HepG2 (cell line): ENCODE measurements at regions not wholly inside any gene's neighbourhood (a gene's known extent, or its start where the extent isn't known, plus 50 kb on each side); places are given as distances from the start of the nearest gene placed in this dataset.

Experiments used
- ATAC-seq: fragments of 200-7000 bp; cut with Tn5 transposase; 3 replicates; pipeline ENCODE4 v1.9.1; 2020; ENCODE audit warnings: mild to moderate bottlenecking, moderate library complexity
- BruUV-seq: library from RNA; stranded (reverse); fragments of 400-500 nt; replicated peaks from 2 replicates; lab custom pipeline; 2021; lab: Mats Ljungman, UMichigan
- CTCF ChIA-PET: fragments of 300-600 bp; formaldehyde crosslinking; extraction: SDS; loops from one replicate; lab custom pipeline; 2021; ENCODE audit warnings: low total read pairs, inconsistent platforms, low intra/inter-chr PET ratio; lab: Yijun Ruan, JAX
- POLR2A ChIA-PET: fragments of 350-600 bp; sonication (Branson Sonifier 250); formaldehyde crosslinking; loops from one replicate; lab custom pipeline; 2020; ENCODE audit warnings: antibody characterized with exemption, inconsistent platforms; lab: Yijun Ruan, JAX
- DNase-seq: peaks from one replicate; pipeline ENCODE4 v3.0.0-alpha.2; 2015; ENCODE audit warnings: low spot score
- FAIRE-seq: peaks from 3 replicates; lab custom pipeline; 2011; peaks lifted over from hg19 to GRCh38; lab: Jason Lieb, UNC
- H2AFZ ChIP-seq: one replicate; pipeline ENCODE4 v1.6.1; 2011; ENCODE audit warnings: low read length, inconsistent platforms
- H3K27ac ChIP-seq: fragments of 300-600 bp; 3 replicates; pipeline ENCODE4 v1.8.0; 2011; ENCODE audit warnings: mixed run types, mild to moderate bottlenecking, mixed read lengths, low read length, inconsistent platforms; ENCODE audit not compliant: insufficient read depth; ENCODE audit errors: extremely low read length
- H3K27me3 ChIP-seq, 2 experiments: fragments of 200-600 bp in 1 of 2; 2 replicates in 1 of 2; 3 replicates in 1 of 2; pipeline versions ENCODE4 v1.6.0 to v1.8.0; 2011; ENCODE audit warnings: low read length in 2 of 2, mild to moderate bottlenecking in 2 of 2, moderate library complexity in 2 of 2, inconsistent platforms in 1 of 2; ENCODE audit not compliant: insufficient read depth in 2 of 2, control insufficient read depth in 1 of 2
- H3K36me3 ChIP-seq, 2 experiments: fragments of 200-600 bp in 1 of 2; replicated peaks in 1 of 2; 2 replicates in 1 of 2; 3 replicates in 1 of 2; pipeline versions ENCODE4 v1.5.1 to v1.8.0; 2011; ENCODE audit warnings: low read length in 2 of 2, inconsistent platforms in 1 of 2; ENCODE audit not compliant: insufficient read depth in 2 of 2, control insufficient read depth in 1 of 2
- H3K4me1 ChIP-seq: 2 replicates; pipeline ENCODE4 v1.5.1; 2012; ENCODE audit warnings: low read length, inconsistent platforms; ENCODE audit not compliant: insufficient read depth
- H3K4me2 ChIP-seq: 2 replicates; pipeline ENCODE4 v1.6.0; 2011; ENCODE audit warnings: low read depth, low read length, inconsistent platforms
- H3K4me3 ChIP-seq, 3 experiments: fragments of 200-600 bp in 1 of 3; sonication (generic), shearing (Covaris generic) in 1 of 3; replicated peaks in 1 of 3; 2 replicates each; pipeline ENCODE4 v1.5.1; 2011 to 2016; ENCODE audit warnings: low read length in 3 of 3, inconsistent platforms in 2 of 3, low read depth in 2 of 3, mild to moderate bottlenecking in 2 of 3, control low read depth in 1 of 3, mixed read lengths in 1 of 3; ENCODE audit not compliant: insufficient read depth in 1 of 3
- H3K79me2 ChIP-seq: one replicate; pipeline ENCODE4 v1.6.1; 2011; ENCODE audit warnings: low read length, inconsistent platforms; ENCODE audit not compliant: insufficient read depth
- H3K9ac ChIP-seq: 2 replicates; pipeline ENCODE4 v1.6.0; 2011; ENCODE audit warnings: mild to moderate bottlenecking, low read depth, low read length, inconsistent platforms; ENCODE audit not compliant: insufficient read depth
- H3K9me3 ChIP-seq: 2 replicates; pipeline ENCODE4 v1.5.1; 2012; ENCODE audit warnings: mild to moderate bottlenecking, low read length
- H4K20me1 ChIP-seq: 2 replicates; pipeline ENCODE4 v1.6.0; 2011; ENCODE audit warnings: inconsistent platforms, mild to moderate bottlenecking, low read length, moderate library complexity; ENCODE audit not compliant: insufficient read depth
- DPF2 ChIP-seq: sonication (generic); formaldehyde crosslinking; IDR thresholded peaks from 2 replicates; pipeline ENCODE4 v1.4.0; 2020; ENCODE audit warnings: mild to moderate bottlenecking, low read depth, missing genetic modification reagents, borderline replicate concordance
- MAFF ChIP-seq: IDR thresholded peaks from 2 replicates; pipeline ENCODE4 v1.6.1; 2011; ENCODE audit warnings: low read depth, low read length, improper control_type of control experiment
- MAFK ChIP-seq, 2 experiments: IDR thresholded peaks in 1 of 2; conservative IDR thresholded peaks in 1 of 2; 2 replicates each; pipeline ENCODE4 v1.6.1; 2011; ENCODE audit warnings: improper control_type of control experiment in 2 of 2, low read length in 2 of 2
- MBD4 ChIP-seq: IDR thresholded peaks from 2 replicates; pipeline ENCODE4 v1.6.1; 2012; ENCODE audit warnings: low read length, inconsistent platforms, borderline replicate concordance
- RBFOX2 ChIP-seq: fragments of 200-400 bp; formaldehyde crosslinking; IDR thresholded peaks from 2 replicates; pipeline ENCODE4 v1.6.1; 2017; ENCODE audit warnings: low read depth, mild to moderate bottlenecking, low read length
- ZNF431 ChIP-seq: sonication (generic); formaldehyde crosslinking; IDR thresholded peaks from 2 replicates; pipeline ENCODE4 v1.9.0; 2022; ENCODE audit warnings: missing genetic modification reagents, low read depth, mild to moderate bottlenecking, borderline replicate concordance
- ZNF850 ChIP-seq: sonication (generic); formaldehyde crosslinking; conservative IDR thresholded peaks from 2 replicates; pipeline ENCODE4 v1.9.0; 2021; ENCODE audit warnings: mild to moderate bottlenecking, missing genetic modification reagents
- ZNF879 ChIP-seq: sonication (generic); formaldehyde crosslinking; IDR thresholded peaks from 2 replicates; pipeline ENCODE4 v1.8.1; 2023; ENCODE audit warnings: missing genetic modification reagents
- WGBS: methylation state at CpG from one replicate; pipeline ENCODE4 v1.1.6; 2017; ENCODE audit warnings: low lambda C conversion rate; 5-methylcytosine and 5-hydroxymethylcytosine counted together
- in situ Hi-C: cut with HindIII; loops from 2 replicates; pipeline ENCODE4 v1.10.0; 2017; ENCODE audit warnings: low pct_unique_long_range_greater_than_20kb; ENCODE audit not compliant: extremely low pct_ligation_motif_present
- intact Hi-C: fragments of 100-400 bp; cut with micrococcal nuclease; formaldehyde crosslinking; loops from one replicate; pipeline ENCODE4 v1.10.0; 2022; ENCODE audit not compliant: unreplicated experiment
- TF ChIP-seq, protein P1 (sequence below): sonication (generic); formaldehyde crosslinking; conservative IDR thresholded peaks from 2 replicates; pipeline ENCODE4 v1.4.0; 2020; ENCODE audit warnings: missing genetic modification reagents

DNA sequence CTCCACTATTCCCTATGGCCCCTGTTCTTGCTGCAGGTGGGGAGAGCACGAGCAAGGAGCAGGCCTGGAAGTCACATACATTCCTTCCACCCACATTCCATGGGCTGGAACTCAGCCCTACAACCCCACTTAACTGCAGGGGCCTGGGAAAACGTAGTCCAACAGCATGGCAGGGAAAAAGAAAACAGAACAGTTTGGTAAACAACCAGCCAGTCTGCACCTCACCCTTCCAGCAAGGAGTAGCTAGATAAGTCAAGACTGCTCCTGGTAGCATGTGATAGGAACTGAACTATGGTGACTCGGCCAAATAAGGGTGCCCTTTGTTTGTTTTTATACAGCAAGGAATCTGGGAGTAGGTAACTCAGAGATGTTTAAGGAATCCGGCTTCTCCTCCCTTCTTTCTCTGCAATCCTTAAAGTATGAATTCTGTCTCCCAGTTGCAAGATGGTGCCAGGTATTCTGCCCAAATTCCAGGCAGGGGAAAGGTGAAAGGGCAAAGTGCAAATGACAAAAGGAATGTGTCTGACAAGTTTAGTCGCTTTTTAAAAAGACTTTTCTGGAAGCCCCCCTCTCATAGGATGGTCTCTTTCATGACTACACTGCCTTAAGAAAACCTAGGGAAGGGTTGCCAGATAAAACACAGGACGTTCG is 311.7 kb upstream of the NEBL start (continued):
- no peak for TF ChIP-seq ZNF879 (CRISPR knock-in tag)
- TF ChIP-seq, protein P1, sequence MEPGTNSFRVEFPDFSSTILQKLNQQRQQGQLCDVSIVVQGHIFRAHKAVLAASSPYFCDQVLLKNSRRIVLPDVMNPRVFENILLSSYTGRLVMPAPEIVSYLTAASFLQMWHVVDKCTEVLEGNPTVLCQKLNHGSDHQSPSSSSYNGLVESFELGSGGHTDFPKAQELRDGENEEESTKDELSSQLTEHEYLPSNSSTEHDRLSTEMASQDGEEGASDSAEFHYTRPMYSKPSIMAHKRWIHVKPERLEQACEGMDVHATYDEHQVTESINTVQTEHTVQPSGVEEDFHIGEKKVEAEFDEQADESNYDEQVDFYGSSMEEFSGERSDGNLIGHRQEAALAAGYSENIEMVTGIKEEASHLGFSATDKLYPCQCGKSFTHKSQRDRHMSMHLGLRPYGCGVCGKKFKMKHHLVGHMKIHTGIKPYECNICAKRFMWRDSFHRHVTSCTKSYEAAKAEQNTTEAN (CRISPR knock-in tag) = no peak
- TF ChIP-seq ZNF431 (CRISPR knock-in tag) = no peak
- TF ChIP-seq ZNF850 (CRISPR knock-in tag) = no peak

DNA sequence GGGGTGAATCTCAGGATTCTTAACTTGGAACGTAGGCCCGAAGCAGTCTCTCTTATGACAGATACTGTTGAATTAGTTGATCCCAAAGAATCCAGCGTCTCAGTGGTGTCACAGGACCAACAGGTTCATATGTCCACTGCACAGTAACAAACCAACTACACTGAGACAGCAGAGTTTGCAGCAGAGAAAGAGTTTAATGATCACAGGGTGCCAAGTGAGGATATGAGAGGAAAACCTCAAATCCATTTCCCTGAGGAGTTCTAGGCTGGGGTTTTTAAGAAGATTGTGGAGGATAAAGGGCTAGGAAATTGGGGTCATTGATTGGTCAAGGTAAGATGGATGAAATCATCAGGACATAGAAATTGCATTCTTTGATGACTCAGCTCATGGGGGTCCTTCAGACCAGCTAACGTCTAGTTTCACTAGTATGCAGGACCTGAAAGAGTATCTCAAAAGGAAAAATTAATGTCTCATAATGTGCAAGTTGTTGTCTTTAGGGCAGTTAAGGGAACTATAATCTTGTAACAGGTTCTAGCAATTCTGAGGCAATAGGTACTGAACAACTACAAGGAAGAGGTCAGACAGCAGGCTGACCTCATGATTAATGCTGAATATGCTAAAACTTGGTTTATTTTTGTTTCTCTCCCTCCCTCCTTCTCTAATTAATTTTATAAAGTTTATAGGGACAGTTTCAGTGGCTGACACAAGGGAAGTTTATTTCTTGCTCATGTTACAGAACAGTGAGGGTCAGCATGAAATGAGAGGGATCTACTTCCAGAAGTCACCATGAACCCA is 310.9 kb upstream of the NEBL start:
- no peak for ATAC-seq
- Histone ChIP-seq H3K4me1 (no peaks in the 10 kb centered on the region), H3K4me2 (no peak overlapping the region), H3K9me3 (peaks cover 19% of the 10 kb centered on the region), H4K20me1 (no peaks in the 10 kb centered on the region), H3K27me3 (peaks cover 3 to 5% of the 10 kb centered on the region in 2 experiments; a peak in 2 of 5 replicates), H3K36me3 (no peaks in the 10 kb centered on the region), H3K4me3 (no peak overlapping the region), H2AFZ (no peak overlapping the region), H3K79me2 (no peaks in the 10 kb centered on the region), H3K9ac (no peak overlapping the region), H3K27ac (no peak overlapping the region)
- BruUV-seq = no TSS peak
- intact Hi-C loops (no loop called here), in situ Hi-C loops (no loop called here)
- TF ChIP-seq DPF2 (no peak), MAFF (peak; percentile 57), MBD4 (no peak), MAFK (conservative IDR thresholded peaks at IDR 0.05 in 1 of 2, IDR thresholded peaks at IDR 0.05 in 1 of 2; ENCODE audit: low read length in 2 of 2) (peak; percentile 61 to 78), RBFOX2 (no peak)
- WGBS = 3% methylated on average over 4 of the region's 4 CpGs
- FAIRE-seq = no peak
- POLR2A ChIA-PET = no interaction called here
- no peak for DNase-seq
- CTCF ChIA-PET = no interaction called here
